ENCODE measurements at regions not wholly inside any gene's neighbourhood (a gene's known extent, or its start where the extent isn't known, plus 50 kb on each side); places are given as distances from the start of the nearest gene placed in this dataset.

DNA sequence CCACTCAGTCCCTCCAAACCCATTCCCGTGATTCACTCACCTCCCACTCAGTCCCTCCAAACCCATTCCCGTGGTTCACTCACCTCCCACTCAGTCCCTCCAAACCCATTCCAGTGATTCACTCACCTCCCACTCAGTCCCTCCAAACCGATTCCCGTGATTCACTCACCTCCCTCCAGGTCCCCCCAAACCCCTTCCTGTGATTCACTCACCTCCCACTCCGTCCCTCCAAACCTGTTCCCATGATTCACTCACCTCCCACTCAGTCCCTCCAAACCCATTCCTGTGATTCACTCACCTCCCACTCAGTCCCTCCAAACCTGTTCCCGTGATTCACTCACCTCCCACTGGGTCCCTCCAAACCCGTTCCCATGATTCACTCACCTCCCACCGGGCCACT lies 639.6 kb downstream of the BRD1 start:
- Histone ChIP-seq H3K4me1 (replicated peaks in 1 of 2) (no peaks in the 10 kb centered on the region), H3K4me3 (no peak overlapping the region), H3K27ac (no peak overlapping the region), H3K27me3 (no peaks in the 10 kb centered on the region), H3K36me3 (replicated peaks in 1 of 2) (no peaks in the 10 kb centered on the region), H3K9me3 (replicated peaks in 1 of 3) (no peaks in the 10 kb centered on the region)
- TF ChIP-seq, protein P1, sequence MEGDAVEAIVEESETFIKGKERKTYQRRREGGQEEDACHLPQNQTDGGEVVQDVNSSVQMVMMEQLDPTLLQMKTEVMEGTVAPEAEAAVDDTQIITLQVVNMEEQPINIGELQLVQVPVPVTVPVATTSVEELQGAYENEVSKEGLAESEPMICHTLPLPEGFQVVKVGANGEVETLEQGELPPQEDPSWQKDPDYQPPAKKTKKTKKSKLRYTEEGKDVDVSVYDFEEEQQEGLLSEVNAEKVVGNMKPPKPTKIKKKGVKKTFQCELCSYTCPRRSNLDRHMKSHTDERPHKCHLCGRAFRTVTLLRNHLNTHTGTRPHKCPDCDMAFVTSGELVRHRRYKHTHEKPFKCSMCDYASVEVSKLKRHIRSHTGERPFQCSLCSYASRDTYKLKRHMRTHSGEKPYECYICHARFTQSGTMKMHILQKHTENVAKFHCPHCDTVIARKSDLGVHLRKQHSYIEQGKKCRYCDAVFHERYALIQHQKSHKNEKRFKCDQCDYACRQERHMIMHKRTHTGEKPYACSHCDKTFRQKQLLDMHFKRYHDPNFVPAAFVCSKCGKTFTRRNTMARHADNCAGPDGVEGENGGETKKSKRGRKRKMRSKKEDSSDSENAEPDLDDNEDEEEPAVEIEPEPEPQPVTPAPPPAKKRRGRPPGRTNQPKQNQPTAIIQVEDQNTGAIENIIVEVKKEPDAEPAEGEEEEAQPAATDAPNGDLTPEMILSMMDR (IDR thresholded peaks at IDR 0.05) = no peak
- TF ChIP-seq POLR2A (IDR thresholded peaks at IDR 0.05) = no peak
- WGBS, 4 donors = 75 to 87% (median 81%) methylated on average over 8 of the region's 8 CpGs
- no peak for DNase-seq
- intact Hi-C loops (cut with DNase I) = no loop called here

DNA sequence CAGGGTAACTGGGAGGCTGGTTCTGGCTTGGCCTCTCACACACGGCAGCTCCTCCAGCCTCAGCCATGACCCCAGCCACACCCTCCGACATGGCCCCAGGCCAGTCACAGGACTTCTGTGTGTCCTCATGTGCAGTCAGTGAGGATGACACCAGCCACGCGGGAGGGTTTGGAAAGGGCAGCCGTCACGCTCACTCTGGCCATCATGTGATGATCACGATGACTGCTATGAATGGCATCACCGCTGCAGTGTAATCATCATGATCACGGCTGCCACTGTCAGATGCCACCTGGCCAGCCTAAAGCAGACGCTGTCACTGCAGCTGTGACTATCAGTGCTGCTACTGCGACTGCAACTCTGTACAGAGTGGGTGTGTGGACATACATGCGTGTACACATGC lies 640.9 kb downstream of the BRD1 start:
- H3K36me3 ChIP-seq (replicated peaks in 1 of 2) = no peaks in the 10 kb centered on the region
- no peaks in the 10 kb centered on the region for H3K27me3 ChIP-seq
- H3K9me3 ChIP-seq (replicated peaks in 1 of 3) = no peaks in the 10 kb centered on the region
- TF ChIP-seq POLR2A (IDR thresholded peaks at IDR 0.05) = no peak
- TF ChIP-seq, protein P1 (IDR thresholded peaks at IDR 0.05) = no peak
- intact Hi-C loops (cut with DNase I) = no loop called here
- H3K4me3 ChIP-seq = no peak overlapping the region
- H3K27ac ChIP-seq = no peak overlapping the region
- H3K4me1 ChIP-seq (replicated peaks in 1 of 2) = no peaks in the 10 kb centered on the region
- DNase-seq = no peak
- 82 to 90% (median 87%) methylated on average over 12 of the region's 12 CpGs for WGBS, 4 donors

DNA sequence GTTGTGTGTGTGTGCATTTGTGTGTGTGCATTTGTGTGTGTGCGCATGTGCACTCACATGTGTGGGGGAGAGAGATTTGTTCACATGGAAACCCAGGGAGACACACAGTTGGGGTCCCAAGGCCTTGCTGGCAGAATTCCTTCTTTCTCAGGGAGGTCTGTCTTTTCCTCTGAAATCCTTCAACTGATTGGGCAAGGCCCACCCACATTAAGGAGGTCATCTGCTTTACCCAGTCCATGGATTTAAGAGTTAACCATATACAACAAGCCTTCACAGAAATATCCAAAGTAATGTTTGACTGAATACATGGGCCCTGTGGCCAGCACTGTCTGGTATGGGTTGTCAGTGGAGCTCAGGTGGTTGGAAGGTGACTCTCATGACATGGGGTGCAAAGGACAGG lies 641.4 kb downstream of the BRD1 start:
- H3K36me3 ChIP-seq (replicated peaks in 1 of 2) = no peaks in the 10 kb centered on the region
- no peaks in the 10 kb centered on the region for H3K27me3 ChIP-seq
- no peaks in the 10 kb centered on the region for H3K4me1 ChIP-seq (replicated peaks in 1 of 2)
- H3K27ac ChIP-seq = no peak overlapping the region
- H3K9me3 ChIP-seq (replicated peaks in 1 of 3) = no peaks in the 10 kb centered on the region
- no peak overlapping the region for H3K4me3 ChIP-seq
- DNase-seq = no peak
- TF ChIP-seq POLR2A (IDR thresholded peaks at IDR 0.05) = no peak
- TF ChIP-seq, protein P1 (IDR thresholded peaks at IDR 0.05) = no peak
- intact Hi-C loops (cut with DNase I) = no loop called here
- 89 to 100% (median 94%) methylated on average over 1 of the region's 1 CpG for WGBS, 4 donors

DNA sequence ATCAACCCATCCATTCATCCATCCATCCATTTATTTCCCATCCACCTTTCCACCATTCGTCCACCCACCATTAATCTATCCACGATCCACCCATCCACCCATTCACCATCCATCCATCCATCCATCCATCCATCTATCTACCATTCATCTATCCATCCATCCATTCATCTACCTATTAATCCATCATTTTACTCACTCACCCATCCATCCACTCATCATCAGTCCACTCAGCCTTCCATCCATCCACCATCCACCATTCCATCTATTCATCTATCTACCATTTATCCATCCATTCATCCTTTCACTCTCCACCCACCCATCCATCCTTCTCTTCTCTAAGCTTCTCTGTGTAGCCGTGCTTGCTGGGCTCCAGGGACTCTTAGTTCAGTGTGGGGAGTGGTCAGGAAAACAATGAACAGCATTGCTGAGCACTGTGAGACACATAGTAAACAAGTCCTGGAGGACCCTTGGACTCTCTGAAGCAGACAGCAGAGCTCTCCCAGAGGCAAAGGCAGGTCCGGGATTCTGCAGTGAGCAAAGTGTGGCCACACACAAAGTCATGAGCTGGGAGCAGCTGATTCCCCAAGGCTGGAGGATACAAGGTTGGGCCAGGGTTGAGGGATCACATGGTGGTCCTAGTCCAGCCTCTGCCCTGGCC lies 642.2 kb downstream of the BRD1 start:
- Histone ChIP-seq H3K9me3 (replicated peaks in 1 of 3) (no peaks in the 10 kb centered on the region), H3K27ac (no peak overlapping the region), H3K4me1 (replicated peaks in 1 of 2) (no peaks in the 10 kb centered on the region), H3K4me3 (no peak overlapping the region), H3K36me3 (replicated peaks in 1 of 2) (no peaks in the 10 kb centered on the region), H3K27me3 (no peaks in the 10 kb centered on the region)
- no peak for DNase-seq
- intact Hi-C loops (cut with DNase I) = no loop called here
- 63 to 73% (median 68%) methylated on average over 3 to 4 of the region's 4 CpGs for WGBS, 4 donors
- no peak for TF ChIP-seq POLR2A (IDR thresholded peaks at IDR 0.05)

DNA sequence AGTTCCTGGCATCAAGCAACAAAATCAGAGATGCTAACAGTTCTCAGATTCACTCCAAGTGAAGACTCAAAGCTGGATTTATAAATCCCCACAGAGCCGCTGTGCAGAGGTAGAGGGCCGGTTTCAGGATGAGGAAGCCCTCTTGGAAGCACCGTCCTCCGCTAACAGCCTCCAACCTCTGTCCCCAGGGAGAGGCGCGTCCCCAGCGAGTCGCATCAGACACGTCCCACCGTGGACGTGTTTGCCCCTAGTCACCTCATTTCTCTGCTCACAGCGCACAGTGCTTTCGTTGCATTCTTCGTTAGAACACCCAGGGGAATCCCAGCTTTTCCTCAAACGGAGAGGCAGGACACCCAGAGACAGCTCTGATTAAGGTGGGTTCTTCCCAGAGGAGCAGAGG lies 642.9 kb downstream of the BRD1 start:
- Histone ChIP-seq H3K4me1 (replicated peaks in 1 of 2) (no peaks in the 10 kb centered on the region), H3K9me3 (replicated peaks in 1 of 3) (no peaks in the 10 kb centered on the region), H3K4me3 (no peak overlapping the region), H3K27ac (no peak overlapping the region), H3K36me3 (replicated peaks in 1 of 2) (no peaks in the 10 kb centered on the region), H3K27me3 (no peaks in the 10 kb centered on the region)
- intact Hi-C loops (cut with DNase I) = no loop called here
- no peak for DNase-seq
- WGBS, 4 donors = 75 to 85% (median 82%) methylated on average over 10 to 15 of the region's 15 CpGs
- TF ChIP-seq, protein P1 (IDR thresholded peaks at IDR 0.05) = no peak
- TF ChIP-seq POLR2A (IDR thresholded peaks at IDR 0.05) = no peak

Measured in adrenal gland (tissue), 9 donors.